A673 (cell line): ENCODE measurements at regions not wholly inside any gene's neighbourhood (a gene's known extent, or its start where the extent isn't known, plus 50 kb on each side); places are given as distances from the start of the nearest gene placed in this dataset.

Source experiments
- EZH2 ChIP-seq: fragments of 200-600 bp; sonication (generic); IDR thresholded peaks from 2 replicates; pipeline ENCODE4 v1.6.1; 2017; ENCODE audit warnings: borderline replicate concordance, low read depth, mild to moderate bottlenecking, mixed read lengths, antibody characterized with exemption, low read length; ENCODE audit not compliant: poor library complexity, severe bottlenecking
- TF ChIP-seq, protein P1 (sequence below): fragments of 300-800, 200-600 bp; sonication (generic); conservative IDR thresholded peaks from 2 replicates; pipeline ENCODE4 v1.5.1; 2017; ENCODE audit warnings: low read depth, mild to moderate bottlenecking, antibody characterized with exemption, low read length, moderate library complexity, mixed read lengths

GRCh38 chr5:42131081-42131480 is 206.0 kb downstream of the FBXO4 start:
- TF ChIP-seq, protein P1, sequence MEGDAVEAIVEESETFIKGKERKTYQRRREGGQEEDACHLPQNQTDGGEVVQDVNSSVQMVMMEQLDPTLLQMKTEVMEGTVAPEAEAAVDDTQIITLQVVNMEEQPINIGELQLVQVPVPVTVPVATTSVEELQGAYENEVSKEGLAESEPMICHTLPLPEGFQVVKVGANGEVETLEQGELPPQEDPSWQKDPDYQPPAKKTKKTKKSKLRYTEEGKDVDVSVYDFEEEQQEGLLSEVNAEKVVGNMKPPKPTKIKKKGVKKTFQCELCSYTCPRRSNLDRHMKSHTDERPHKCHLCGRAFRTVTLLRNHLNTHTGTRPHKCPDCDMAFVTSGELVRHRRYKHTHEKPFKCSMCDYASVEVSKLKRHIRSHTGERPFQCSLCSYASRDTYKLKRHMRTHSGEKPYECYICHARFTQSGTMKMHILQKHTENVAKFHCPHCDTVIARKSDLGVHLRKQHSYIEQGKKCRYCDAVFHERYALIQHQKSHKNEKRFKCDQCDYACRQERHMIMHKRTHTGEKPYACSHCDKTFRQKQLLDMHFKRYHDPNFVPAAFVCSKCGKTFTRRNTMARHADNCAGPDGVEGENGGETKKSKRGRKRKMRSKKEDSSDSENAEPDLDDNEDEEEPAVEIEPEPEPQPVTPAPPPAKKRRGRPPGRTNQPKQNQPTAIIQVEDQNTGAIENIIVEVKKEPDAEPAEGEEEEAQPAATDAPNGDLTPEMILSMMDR: no peak
- TF ChIP-seq EZH2: no peak
